HEK293 (cell line): ENCODE measurements at regions not wholly inside any gene's neighbourhood (a gene's known extent, or its start where the extent isn't known, plus 50 kb on each side); places are given as distances from the start of the nearest gene placed in this dataset.

Experiments
- CTCF ChIA-PET: fragments of 350-600 bp; formaldehyde crosslinking; extraction: SDS; loops from one replicate; lab custom pipeline; 2021; ENCODE audit warnings: antibody characterized with exemption; lab: Yijun Ruan, JAX
- POLR2A ChIA-PET: fragments of 300-600 bp; formaldehyde crosslinking; extraction: SDS; loops from one replicate; lab custom pipeline; 2020; ENCODE audit warnings: antibody characterized with exemption, inconsistent platforms; lab: Yijun Ruan, JAX
- H3K27ac ChIP-seq: fragments of 200-500 bp; sonication (Bioruptor generic); 2 replicates; pipeline ENCODE4 v1.5.1; 2014; ENCODE audit warnings: low read depth, low read length, control low read depth, inconsistent platforms; ENCODE audit errors: extremely low read depth
- H3K36me3 ChIP-seq, 2 experiments: fragments of 200-500 bp in 1 of 2; sonication (Bioruptor generic) in 1 of 2; 1 replicate in 1 of 2; 2 replicates in 1 of 2; pipeline ENCODE4 v1.5.1; 2014 to 2017; ENCODE audit warnings: inconsistent platforms in 2 of 2, low read length in 2 of 2; ENCODE audit not compliant: control insufficient read depth in 2 of 2, insufficient read depth in 1 of 2
- H3K4me1 ChIP-seq: fragments of 200-500 bp; sonication (Bioruptor generic); 2 replicates; pipeline ENCODE4 v1.5.1; 2014; ENCODE audit warnings: mild to moderate bottlenecking, low read length, inconsistent platforms; ENCODE audit not compliant: control insufficient read depth, insufficient read depth
- H3K4me3 ChIP-seq: 2 replicates; pipeline ENCODE4 v1.5.1; 2011; ENCODE audit warnings: low read depth, mild to moderate bottlenecking, control low read depth, low read length, moderate library complexity
- H3K9me3 ChIP-seq: fragments of 200-500 bp; sonication (Bioruptor generic); 2 replicates; pipeline ENCODE4 v1.5.1; 2014; ENCODE audit warnings: low read depth, low read length, inconsistent platforms; ENCODE audit not compliant: control insufficient read depth, insufficient read depth
- AEBP2 ChIP-seq: fragments of 450-650 bp; formaldehyde crosslinking; IDR thresholded peaks from 2 replicates; pipeline ENCODE4 v1.5.1; 2016; ENCODE audit warnings: missing biosample characterization, missing genetic modification characterization, borderline replicate concordance
- GLIS1 ChIP-seq: fragments of 450-650 bp; formaldehyde crosslinking; IDR thresholded peaks from 2 replicates; pipeline ENCODE4 v1.5.1; 2016; ENCODE audit warnings: missing biosample characterization, missing genetic modification characterization
- KLF7 ChIP-seq: fragments of 450-650 bp; formaldehyde crosslinking; IDR thresholded peaks from 2 replicates; pipeline ENCODE4 v1.5.1; 2016; ENCODE audit warnings: missing biosample characterization, missing genetic modification characterization, borderline replicate concordance
- PRDM1 ChIP-seq: fragments of 450-650 bp; formaldehyde crosslinking; IDR thresholded peaks from 2 replicates; pipeline ENCODE4; 2016; ENCODE audit warnings: missing biosample characterization, missing genetic modification characterization
- PRDM4 ChIP-seq: fragments of 450-650 bp; formaldehyde crosslinking; IDR thresholded peaks from 2 replicates; pipeline ENCODE4 v1.5.1; 2017; ENCODE audit warnings: missing biosample characterization, missing genetic modification characterization
- SP2 ChIP-seq: fragments of 450-650 bp; formaldehyde crosslinking; IDR thresholded peaks from 2 replicates; pipeline ENCODE4 v1.5.1; 2016; ENCODE audit warnings: missing biosample characterization, missing genetic modification characterization
- SP7 ChIP-seq: fragments of 450-650 bp; formaldehyde crosslinking; IDR thresholded peaks from 2 replicates; pipeline ENCODE4 v1.5.1; 2016; ENCODE audit warnings: missing biosample characterization, missing genetic modification characterization
- TCF7L2 ChIP-seq: IDR thresholded peaks from 2 replicates; pipeline ENCODE4 v1.6.1; 2011; ENCODE audit warnings: low read depth, mild to moderate bottlenecking, inconsistent platforms, low read length, moderate library complexity, borderline replicate concordance
- ZNF121 ChIP-seq: fragments of 450-650 bp; formaldehyde crosslinking; IDR thresholded peaks from 2 replicates; pipeline ENCODE4 v1.5.1; 2016; ENCODE audit warnings: missing biosample characterization, missing genetic modification characterization
- ZNF146 ChIP-seq: fragments of 450-650 bp; formaldehyde crosslinking; IDR thresholded peaks from 2 replicates; pipeline ENCODE4 v1.5.1; 2016; ENCODE audit warnings: missing biosample characterization, missing genetic modification characterization
- ZNF174 ChIP-seq: fragments of 450-650 bp; formaldehyde crosslinking; IDR thresholded peaks from 2 replicates; pipeline ENCODE4 v1.5.0; 2017; ENCODE audit warnings: missing biosample characterization, mild to moderate bottlenecking, missing genetic modification characterization
- ZNF280C ChIP-seq: fragments of 450-650 bp; formaldehyde crosslinking; IDR thresholded peaks from 2 replicates; pipeline ENCODE4 v1.5.1; 2016; ENCODE audit warnings: missing biosample characterization, missing genetic modification characterization
- ZNF37A ChIP-seq: fragments of 450-650 bp; IDR thresholded peaks from 2 replicates; pipeline ENCODE4 v1.5.1; 2018; ENCODE audit warnings: missing biosample characterization, missing genetic modification characterization
- ZNF391 ChIP-seq: fragments of 450-650 bp; formaldehyde crosslinking; IDR thresholded peaks from 2 replicates; pipeline ENCODE4 v1.5.1; 2016; ENCODE audit warnings: low read depth, missing biosample characterization, missing genetic modification characterization, borderline replicate concordance
- ZNF394 ChIP-seq: fragments of 450-650 bp; formaldehyde crosslinking; IDR thresholded peaks from 2 replicates; pipeline ENCODE4 v1.5.1; 2016; ENCODE audit warnings: missing biosample characterization, missing genetic modification characterization, mild to moderate bottlenecking, moderate library complexity, borderline replicate concordance
- ZNF510 ChIP-seq: fragments of 450-650 bp; formaldehyde crosslinking; IDR thresholded peaks from 2 replicates; pipeline ENCODE4 v1.5.1; 2018; ENCODE audit warnings: mild to moderate bottlenecking, missing genetic modification characterization, missing biosample characterization; ENCODE audit not compliant: insufficient replicate concordance
- ZNF514 ChIP-seq: fragments of 450-650 bp; formaldehyde crosslinking; IDR thresholded peaks from 2 replicates; pipeline ENCODE4 v1.5.1; 2016; ENCODE audit warnings: missing biosample characterization, missing genetic modification characterization
- ZNF768 ChIP-seq: fragments of 450-650 bp; formaldehyde crosslinking; IDR thresholded peaks from 2 replicates; pipeline ENCODE4 v1.5.1; 2018; ENCODE audit warnings: missing biosample characterization, mild to moderate bottlenecking, missing genetic modification characterization
- ZNF776 ChIP-seq: fragments of 450-650 bp; formaldehyde crosslinking; IDR thresholded peaks from 2 replicates; pipeline ENCODE4 v1.5.0; 2017; ENCODE audit warnings: missing biosample characterization, missing genetic modification characterization, borderline replicate concordance
- ZNF792 ChIP-seq: fragments of 450-650 bp; formaldehyde crosslinking; IDR thresholded peaks from 2 replicates; pipeline ENCODE4 v1.5.1; 2016; ENCODE audit warnings: missing biosample characterization, missing genetic modification characterization
- ZSCAN23 ChIP-seq: fragments of 450-650 bp; formaldehyde crosslinking; IDR thresholded peaks from 2 replicates; pipeline ENCODE4 v1.5.1; 2016; ENCODE audit warnings: missing biosample characterization, missing genetic modification characterization

- Histone ChIP-seq H3K4me1 (no peaks in the 10 kb centered on the region), H3K36me3 (no peaks in the 10 kb centered on the region), H3K4me3 (no peak overlapping the region), H3K27ac (no peak overlapping the region), H3K9me3 (no peaks in the 10 kb centered on the region)
- TF ChIP-seq SP2 (tag by site-specific recombination), result no peak
- TF ChIP-seq TCF7L2, result no peak
- TF ChIP-seq ZNF792 (tag by site-specific recombination), result no peak
- TF ChIP-seq PRDM1, result no peak
- TF ChIP-seq ZNF510 (tag by site-specific recombination), result no peak
- TF ChIP-seq GLIS1 (tag by site-specific recombination), result no peak
- TF ChIP-seq SP7 (tag by site-specific recombination), result no peak
- TF ChIP-seq KLF7 (tag by site-specific recombination), result no peak
- TF ChIP-seq ZNF768 (tag by site-specific recombination), result no peak
- no peak for TF ChIP-seq ZNF394 (tag by site-specific recombination)
- no peak for TF ChIP-seq ZNF174
- TF ChIP-seq ZSCAN23 (tag by site-specific recombination), result no peak
- POLR2A ChIA-PET, result no interaction called here
- CTCF ChIA-PET, result no interaction called here
These were observed 252.9 kb downstream of the COL4A1 start for GRCh38 chr13:110054041-110054440.

- no peaks in the 10 kb centered on the region for H3K36me3 ChIP-seq
- CTCF ChIA-PET, result no interaction called here
- no peak for TF ChIP-seq ZNF391 (tag by site-specific recombination)
- TF ChIP-seq PRDM4, result no peak
- no peak for TF ChIP-seq ZNF514 (tag by site-specific recombination)
- no peak for TF ChIP-seq ZNF37A
- TF ChIP-seq AEBP2 (tag by site-specific recombination), result no peak
- no peak for TF ChIP-seq ZNF280C (tag by site-specific recombination)
- no peak for TF ChIP-seq ZNF776
- no peak for TF ChIP-seq ZNF146 (tag by site-specific recombination)
- TF ChIP-seq ZNF121, result no peak
- POLR2A ChIA-PET, result no interaction called here
- H3K4me3 ChIP-seq, result no peak overlapping the region
- no peaks in the 10 kb centered on the region for H3K4me1 ChIP-seq
- no peak overlapping the region for H3K27ac ChIP-seq
- H3K9me3 ChIP-seq, result no peaks in the 10 kb centered on the region
These were observed 259.5 kb downstream of the COL4A1 start for GRCh38 chr13:110047496-110047895.
